GM21528 (cell line): ENCODE measurements at regions not wholly inside any gene's neighbourhood (a gene's known extent, or its start where the extent isn't known, plus 50 kb on each side); places are given as distances from the start of the nearest gene placed in this dataset.

Experiments
- ATAC-seq: cut with Tn5 transposase; IDR thresholded peaks from one replicate; pipeline ENCODE4 v1.9.1; 2021; ENCODE audit warnings: mild to moderate bottlenecking, moderate library complexity; ENCODE audit not compliant: unreplicated experiment, low FRiP score

- ATAC-seq = no peak
These were observed 116.6 kb downstream of the IRF8 start for GRCh38 chr16:86015606-86016005.

- ATAC-seq = no peak
These were observed 117.4 kb downstream of the IRF8 start for GRCh38 chr16:86016201-86016965.

GRCh38 chr16:86018071-86018470 is 119.1 kb downstream of the IRF8 start:
- ATAC-seq = no peak

DNA sequence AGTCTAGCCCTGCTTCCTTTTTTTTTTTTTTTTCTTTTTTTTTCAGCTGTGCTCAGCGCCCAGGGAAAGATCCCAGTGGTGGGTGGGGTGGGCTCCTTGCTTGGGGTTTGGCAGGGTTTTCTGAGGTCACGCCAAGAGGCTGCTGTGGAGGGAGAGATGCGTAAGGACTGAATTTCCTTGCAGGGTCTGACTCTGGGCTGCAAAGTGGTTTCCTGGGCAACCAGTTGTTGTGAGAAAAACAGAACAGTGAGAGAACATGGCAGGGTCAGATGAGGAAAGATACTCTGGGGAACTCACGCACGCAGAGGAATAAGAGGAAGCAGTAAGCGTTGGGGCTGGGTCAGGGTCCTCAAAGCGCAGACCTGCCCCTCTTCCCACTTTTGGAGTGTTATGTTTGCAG is 119.5 kb downstream of the IRF8 start:
- ATAC-seq = no peak

DNA sequence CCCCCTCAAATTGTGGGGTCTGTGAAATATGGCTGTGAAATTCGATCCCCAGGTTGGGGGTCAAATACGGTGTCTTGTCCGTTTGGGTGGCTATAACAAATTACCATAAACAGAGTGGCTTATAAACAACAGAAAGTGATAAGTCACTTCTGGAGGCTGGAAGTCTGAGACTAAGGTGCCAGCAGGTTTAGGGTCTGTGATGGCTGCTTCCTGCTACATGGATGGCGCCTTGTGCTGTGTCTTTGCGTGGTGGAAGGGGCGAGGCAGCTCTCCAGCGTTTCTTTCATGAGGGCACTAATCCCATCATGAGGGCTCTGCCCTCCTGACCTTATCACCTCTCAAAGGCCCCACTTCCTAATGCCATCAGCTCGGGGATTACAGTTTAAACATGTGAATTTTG is 120.0 kb downstream of the IRF8 start:
- ATAC-seq = no peak

GRCh38 chr16:86019446-86020047 is 120.6 kb downstream of the IRF8 start:
- ATAC-seq = no peak

DNA sequence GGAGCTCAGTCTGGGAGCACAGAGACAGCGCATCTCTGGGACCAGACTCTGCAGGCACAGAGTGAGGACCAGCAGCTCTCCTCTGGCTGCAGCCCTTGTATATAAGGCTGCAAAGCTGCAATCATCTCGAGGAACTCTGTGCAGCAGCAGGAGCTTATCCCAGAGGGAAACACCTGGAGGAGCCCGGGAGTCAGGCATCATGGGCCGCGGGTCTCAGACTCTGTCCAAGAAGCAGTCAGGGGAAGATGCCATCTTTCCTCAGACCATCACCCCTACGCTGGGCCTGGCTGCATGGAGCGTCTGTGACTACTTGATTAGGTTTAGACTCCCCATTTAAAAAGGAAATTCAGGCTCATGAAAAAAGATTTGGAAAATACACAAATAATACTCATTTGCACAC is 122.0 kb downstream of the IRF8 start:
- ATAC-seq = no peak

GRCh38 chr16:86022381-86022960 is 123.5 kb downstream of the IRF8 start:
- ATAC-seq = no peak

DNA sequence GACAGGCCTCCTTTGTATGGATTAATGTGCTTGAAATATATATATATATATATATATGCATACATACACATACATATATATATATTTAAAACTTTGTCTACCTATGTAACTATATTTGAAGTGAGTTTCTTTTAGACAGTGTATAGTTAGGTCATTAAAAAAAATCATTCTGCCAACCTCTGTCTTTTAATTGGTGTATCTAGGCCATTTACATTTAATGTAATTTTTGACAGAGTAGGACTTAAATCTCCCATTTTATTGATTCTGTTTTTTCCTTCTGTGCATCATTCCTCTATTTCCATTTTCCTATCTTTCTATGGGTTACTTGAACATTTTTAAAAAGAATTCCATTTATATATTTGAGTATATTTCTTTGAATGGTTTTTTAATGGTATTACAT is 125.2 kb downstream of the IRF8 start:
- ATAC-seq = no peak

DNA sequence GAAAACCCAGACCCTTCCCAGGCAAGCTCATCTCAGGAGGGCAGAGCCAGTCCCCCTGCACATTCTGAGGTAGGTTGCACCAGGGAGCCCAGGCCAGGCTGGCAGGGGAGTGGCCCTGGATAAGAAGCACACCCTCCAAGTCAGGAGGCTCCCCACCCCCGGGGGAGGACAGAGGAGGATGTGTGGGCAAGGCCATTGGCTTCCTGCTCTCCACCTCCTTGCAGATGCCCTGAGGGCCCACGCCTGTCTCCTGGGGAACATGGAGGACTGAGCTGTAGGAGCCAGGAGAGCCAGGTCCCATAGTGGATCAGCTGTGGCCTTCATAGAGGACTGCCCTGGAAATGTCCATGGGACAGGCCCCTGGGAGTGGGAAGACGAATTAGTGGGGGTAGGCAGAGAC is 126.7 kb downstream of the IRF8 start:
- ATAC-seq = no peak

DNA sequence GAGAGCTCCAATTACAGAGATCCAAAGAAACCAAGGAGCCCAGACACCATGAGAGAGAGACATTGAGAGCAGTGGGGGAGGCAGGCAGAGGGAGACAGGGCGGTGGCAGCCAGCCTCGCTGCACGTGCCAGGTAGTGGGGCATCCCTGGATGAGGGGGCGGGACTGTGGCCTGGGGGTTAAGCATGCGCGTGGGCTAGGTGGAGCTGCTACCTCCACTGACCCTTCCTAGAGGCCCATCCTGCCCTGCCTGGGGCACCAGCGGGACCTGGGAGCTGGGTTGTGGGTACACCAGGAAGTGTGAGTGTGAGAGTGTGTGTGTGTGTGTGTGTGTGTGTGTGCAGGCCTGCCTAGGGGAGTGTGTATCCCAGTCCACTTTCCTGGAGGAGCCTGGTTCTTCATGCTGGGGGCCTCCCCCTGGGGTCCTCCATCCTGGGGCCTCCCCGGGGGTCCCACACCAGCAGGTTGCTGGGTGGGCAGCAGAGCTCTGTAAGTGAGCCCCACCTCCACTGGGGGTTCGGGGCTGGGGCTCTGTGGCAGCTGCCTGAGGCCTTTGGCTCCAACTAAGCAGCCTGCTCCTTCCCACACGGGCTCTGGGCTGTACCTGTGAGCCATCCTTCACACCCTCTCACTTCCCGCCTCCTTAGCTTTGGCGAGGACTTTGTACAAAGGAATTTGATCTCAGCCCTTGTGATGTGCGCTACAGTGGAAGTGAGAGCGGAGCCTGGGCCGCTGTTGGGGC is 127.4 kb downstream of the IRF8 start:
- no peak for ATAC-seq

GRCh38 chr16:86026916-86027315 is 128.0 kb downstream of the IRF8 start:
- ATAC-seq = no peak

- no peak for ATAC-seq
These were observed 128.6 kb downstream of the IRF8 start for GRCh38 chr16:86027373-86028126.

DNA sequence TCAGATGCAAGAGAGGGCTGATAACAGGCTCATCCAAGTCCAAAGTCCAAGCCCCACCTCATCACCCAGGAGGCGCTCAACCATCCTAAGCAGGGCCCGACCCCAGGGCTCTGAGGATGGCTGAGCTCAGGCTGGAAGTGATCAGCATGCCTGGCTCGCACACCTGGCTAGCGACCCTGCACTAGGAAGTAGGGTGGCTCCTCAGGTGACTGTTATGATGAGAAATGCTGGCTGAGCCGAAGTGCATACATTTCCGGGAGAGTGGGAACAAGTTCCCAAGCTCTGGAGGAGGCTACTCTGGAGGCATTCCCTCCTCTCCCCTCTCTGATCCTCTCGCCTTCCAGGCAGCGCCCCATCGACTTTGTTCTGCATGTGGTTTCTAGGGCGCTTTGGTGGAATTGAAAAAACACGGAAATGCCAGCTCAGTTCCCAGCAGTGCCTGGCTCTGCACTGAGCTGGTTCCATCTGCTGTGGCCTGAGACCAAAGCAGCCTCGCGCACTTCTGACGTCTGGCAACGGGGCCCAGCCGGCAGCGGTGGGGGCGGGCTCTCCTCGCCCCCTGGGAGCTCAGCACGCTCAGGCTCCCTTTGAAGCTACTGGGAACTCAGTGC is 130.3 kb downstream of the IRF8 start:
- ATAC-seq = no peak

GRCh38 chr16:86030116-86030515 is 131.2 kb downstream of the IRF8 start:
- no peak for ATAC-seq

- no peak for ATAC-seq
These were observed 132.2 kb downstream of the IRF8 start for GRCh38 chr16:86031141-86031678.

DNA sequence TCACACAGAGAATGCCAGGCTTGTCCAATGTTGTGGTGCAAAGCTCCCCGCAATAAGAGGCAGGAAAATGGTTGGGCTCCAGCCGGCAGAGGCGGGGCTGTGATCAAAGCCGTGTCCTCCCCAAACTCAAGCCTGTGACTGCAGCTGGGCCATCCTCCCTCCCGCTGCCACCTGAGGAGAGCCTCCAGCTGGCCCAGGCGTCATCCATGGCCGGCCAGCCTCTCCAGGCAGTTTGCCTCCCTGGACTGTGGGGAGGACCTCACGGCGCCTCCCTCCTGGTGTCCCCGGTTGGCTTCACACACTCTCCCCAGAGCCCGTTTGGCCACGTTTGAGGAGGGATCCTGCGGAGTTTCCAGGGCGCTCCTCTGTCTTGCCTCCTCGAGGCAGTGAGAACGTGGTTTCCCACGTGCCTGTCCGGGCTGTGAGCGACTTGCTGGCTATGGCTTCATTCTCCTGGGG is 134.1 kb downstream of the IRF8 start:
- ATAC-seq = no peak

DNA sequence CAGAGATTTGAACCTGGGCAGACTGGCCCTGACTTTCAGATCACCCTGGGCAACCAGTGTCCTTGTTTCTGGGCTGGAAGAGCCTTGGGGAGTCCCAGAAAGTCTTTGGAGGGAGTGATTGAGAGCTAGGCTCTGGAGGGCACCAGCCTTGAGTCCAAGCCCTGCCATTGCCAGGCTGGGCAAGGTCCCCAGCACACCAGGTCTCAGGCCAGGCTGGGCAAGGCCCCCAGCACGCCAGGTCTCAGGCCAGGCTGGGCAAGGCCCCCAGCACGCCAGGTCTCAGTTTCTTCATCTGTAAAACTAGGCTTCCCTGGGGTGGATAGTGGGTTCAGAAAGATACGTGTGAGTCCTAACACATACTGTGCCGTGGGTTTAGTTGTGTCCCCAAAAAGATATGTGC is 135.0 kb downstream of the IRF8 start:
- ATAC-seq = no peak

- no peak for ATAC-seq
These were observed 135.5 kb downstream of the IRF8 start for GRCh38 chr16:86034421-86034919.

GRCh38 chr16:86035906-86036305 is 136.9 kb downstream of the IRF8 start:
- no peak for ATAC-seq
